ENCODE measurements at regions not wholly inside any gene's neighbourhood (a gene's known extent, or its start where the extent isn't known, plus 50 kb on each side); places are given as distances from the start of the nearest gene placed in this dataset.

DNA sequence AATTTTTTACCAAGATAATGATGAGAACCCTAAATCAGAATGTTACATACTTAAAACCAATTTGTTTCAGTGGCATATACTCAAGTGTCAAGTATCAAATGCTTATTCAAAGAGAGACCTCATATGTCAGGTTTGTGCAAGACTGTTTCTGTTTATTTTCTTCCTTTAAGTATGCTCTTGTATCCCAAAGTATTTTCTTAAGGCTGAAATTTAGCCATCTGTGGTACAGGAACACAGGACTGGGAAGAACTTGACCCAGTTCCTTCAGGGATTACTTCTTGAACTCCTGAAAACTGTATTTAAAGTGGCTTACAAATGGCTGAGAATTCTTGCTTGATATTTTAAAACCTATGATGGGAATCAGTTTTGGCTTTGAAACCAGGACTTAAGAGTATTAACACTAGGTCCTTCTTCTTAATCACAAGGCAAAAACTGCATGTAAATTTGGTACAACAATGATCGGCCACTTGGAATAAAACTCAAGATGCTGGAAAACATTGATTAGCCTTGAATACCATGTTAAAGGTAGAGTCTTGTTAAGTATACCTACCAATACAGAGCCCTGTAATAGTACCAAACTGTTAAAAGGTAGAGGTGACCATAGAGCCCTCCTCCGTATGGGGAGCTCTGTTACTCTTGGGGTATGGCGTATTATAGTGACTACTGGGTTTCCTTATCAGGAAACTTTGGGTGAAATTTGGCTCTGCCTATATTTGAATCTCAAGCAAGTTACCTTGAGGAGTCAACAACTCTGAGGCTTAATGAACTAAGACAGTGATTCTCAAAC lies 95.9 kb downstream of the BLID start:
- in situ Hi-C loops (cut with MboI; ENCODE audit: low pct_unique_long_range_greater_than_20kb, low sequenced_read_pairs, unreplicated experiment), result no loop called here
- DNase-seq (ENCODE audit: low spot score), result no peak
- TF ChIP-seq, protein P1, sequence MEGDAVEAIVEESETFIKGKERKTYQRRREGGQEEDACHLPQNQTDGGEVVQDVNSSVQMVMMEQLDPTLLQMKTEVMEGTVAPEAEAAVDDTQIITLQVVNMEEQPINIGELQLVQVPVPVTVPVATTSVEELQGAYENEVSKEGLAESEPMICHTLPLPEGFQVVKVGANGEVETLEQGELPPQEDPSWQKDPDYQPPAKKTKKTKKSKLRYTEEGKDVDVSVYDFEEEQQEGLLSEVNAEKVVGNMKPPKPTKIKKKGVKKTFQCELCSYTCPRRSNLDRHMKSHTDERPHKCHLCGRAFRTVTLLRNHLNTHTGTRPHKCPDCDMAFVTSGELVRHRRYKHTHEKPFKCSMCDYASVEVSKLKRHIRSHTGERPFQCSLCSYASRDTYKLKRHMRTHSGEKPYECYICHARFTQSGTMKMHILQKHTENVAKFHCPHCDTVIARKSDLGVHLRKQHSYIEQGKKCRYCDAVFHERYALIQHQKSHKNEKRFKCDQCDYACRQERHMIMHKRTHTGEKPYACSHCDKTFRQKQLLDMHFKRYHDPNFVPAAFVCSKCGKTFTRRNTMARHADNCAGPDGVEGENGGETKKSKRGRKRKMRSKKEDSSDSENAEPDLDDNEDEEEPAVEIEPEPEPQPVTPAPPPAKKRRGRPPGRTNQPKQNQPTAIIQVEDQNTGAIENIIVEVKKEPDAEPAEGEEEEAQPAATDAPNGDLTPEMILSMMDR (IDR thresholded peaks at IDR 0.05; ENCODE audit: extremely low read depth, insufficient read depth, missing control alignments), result no peak

DNA sequence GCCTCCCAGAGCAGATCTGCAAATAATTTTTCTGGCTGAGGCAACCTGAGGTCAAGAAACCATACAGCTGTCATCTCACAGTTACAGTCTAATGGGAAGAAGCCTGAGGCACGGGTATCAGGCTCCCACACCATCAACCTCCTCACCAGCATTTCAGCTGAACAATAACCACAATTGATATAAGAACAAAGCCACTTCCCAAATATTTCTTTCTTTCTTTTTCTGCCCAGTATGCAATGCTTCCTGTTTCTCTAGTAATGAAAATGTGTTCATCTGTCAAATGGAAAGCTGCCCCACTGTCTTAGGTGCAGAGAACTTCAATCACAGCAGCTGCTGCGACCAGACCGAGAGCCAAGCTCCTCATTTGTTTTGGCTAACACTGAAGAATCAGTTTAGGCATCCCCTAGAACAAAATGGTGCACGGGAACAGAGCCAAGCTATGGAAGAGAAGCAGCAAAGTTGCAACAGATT lies 108.4 kb downstream of the BLID start:
- DNase-seq (ENCODE audit: low spot score), result no peak
- TF ChIP-seq, protein P1 (IDR thresholded peaks at IDR 0.05; ENCODE audit: extremely low read depth, insufficient read depth, missing control alignments), result no peak
- in situ Hi-C loops (cut with MboI; ENCODE audit: low pct_unique_long_range_greater_than_20kb, low sequenced_read_pairs, unreplicated experiment), result no loop called here

DNA sequence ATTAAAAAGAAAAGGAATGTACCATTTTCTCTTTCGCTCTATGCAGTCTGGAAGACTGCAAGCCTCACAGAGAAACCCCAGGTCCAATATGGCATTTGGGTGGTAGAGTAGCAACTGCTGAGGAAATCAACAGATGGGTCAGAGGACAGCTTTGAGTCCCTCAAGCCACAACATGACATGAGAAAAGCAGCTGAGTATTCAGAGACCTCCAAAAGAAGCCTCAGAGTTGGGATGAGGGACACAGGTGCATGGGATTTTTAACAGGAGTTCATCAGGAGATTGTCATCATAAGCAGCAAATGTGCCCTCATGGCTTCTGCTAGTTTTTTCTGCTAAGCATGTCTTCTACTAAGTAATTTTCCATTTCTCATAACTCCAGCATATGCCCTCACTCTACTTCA lies 111.6 kb downstream of the BLID start:
- TF ChIP-seq, protein P1 (IDR thresholded peaks at IDR 0.05; ENCODE audit: extremely low read depth, insufficient read depth, missing control alignments), result no peak
- in situ Hi-C loops (cut with MboI; ENCODE audit: low pct_unique_long_range_greater_than_20kb, low sequenced_read_pairs, unreplicated experiment), result no loop called here
- no peak for DNase-seq (ENCODE audit: low spot score)

DNA sequence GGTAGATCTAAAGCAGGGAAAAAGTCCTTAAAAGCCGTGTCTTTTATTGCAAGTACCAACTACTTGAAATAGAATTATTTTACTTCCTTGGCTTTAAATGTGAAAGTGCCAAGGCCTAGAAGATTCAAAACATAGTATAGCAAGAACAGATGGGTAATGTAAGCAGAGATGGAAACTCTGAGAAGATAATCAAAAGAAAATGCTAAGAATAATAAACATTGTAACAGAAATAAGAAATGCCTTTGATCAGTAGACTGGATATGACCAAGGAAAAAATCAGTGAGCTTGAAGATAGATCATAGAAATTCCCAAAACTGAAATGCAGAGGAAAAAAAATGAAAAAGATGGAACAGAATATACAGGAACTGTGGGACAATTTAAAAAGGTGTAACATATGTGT lies 113.1 kb downstream of the BLID start:
- in situ Hi-C loops (cut with MboI; ENCODE audit: low pct_unique_long_range_greater_than_20kb, low sequenced_read_pairs, unreplicated experiment), result no loop called here
- TF ChIP-seq, protein P1 (IDR thresholded peaks at IDR 0.05; ENCODE audit: extremely low read depth, insufficient read depth, missing control alignments), result no peak
- no peak for DNase-seq (ENCODE audit: low spot score)

DNA sequence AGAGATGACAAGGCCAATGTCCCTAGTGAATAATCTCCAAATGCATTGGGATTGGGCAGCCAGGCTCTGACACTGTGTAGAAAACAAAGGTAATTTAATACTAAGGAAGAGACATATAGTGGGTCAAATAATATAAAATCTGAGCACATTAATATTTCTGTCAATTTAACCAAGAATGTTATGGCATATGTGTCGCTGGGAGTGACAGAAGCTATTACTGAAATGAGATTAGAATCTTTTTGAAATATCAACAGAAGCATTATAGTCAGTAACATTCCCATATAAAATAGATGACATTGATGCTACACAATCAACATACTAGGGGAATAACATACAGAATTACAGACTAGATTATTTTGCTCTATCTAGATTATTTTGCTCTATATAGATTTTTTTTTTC lies 114.0 kb downstream of the BLID start:
- TF ChIP-seq, protein P1 (IDR thresholded peaks at IDR 0.05; ENCODE audit: extremely low read depth, insufficient read depth, missing control alignments), result no peak
- DNase-seq (ENCODE audit: low spot score), result no peak
- in situ Hi-C loops (cut with MboI; ENCODE audit: low pct_unique_long_range_greater_than_20kb, low sequenced_read_pairs, unreplicated experiment), result no loop called here

DNA sequence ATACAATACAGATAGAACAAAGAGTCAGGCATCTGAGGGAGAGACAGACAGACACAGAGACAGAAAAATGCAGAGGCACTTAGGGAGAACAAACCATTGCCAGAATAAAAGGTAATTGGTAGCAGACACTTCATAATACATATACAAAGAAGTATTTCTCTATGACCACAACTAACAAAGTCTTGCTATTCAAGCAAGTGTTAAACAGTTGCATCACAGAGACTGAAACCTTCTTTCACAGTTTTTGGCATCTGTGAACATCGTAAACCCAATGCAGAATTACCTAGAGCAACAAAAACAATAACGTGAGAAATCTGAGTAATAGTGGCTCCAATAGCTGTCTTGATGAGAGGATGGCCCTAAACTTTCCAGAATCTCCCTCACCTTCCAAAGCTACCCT lies 116.4 kb downstream of the BLID start:
- TF ChIP-seq, protein P1 (IDR thresholded peaks at IDR 0.05; ENCODE audit: extremely low read depth, insufficient read depth, missing control alignments), result no peak
- in situ Hi-C loops (cut with MboI; ENCODE audit: low pct_unique_long_range_greater_than_20kb, low sequenced_read_pairs, unreplicated experiment), result no loop called here
- DNase-seq (ENCODE audit: low spot score), result no peak
